ENCODE measurements at regions not wholly inside any gene's neighbourhood (a gene's known extent, or its start where the extent isn't known, plus 50 kb on each side); places are given as distances from the start of the nearest gene placed in this dataset.
A peak's percentile ranks its signal among the peaks of the same experiment; 100 is the strongest.
"Not testable (repeated sequence)": the region's sequence is repeated elsewhere in the genome, so short reads cannot be mapped to it uniquely, and the experiment has no call there.

GRCh38 chr15:26020871-26021270 lies 157.7 kb upstream of the ATP10A start:
- no peak for DNase-seq

GRCh38 chr15:26017665-26018064 lies 154.5 kb upstream of the ATP10A start:
- DNase-seq, result no peak

DNA sequence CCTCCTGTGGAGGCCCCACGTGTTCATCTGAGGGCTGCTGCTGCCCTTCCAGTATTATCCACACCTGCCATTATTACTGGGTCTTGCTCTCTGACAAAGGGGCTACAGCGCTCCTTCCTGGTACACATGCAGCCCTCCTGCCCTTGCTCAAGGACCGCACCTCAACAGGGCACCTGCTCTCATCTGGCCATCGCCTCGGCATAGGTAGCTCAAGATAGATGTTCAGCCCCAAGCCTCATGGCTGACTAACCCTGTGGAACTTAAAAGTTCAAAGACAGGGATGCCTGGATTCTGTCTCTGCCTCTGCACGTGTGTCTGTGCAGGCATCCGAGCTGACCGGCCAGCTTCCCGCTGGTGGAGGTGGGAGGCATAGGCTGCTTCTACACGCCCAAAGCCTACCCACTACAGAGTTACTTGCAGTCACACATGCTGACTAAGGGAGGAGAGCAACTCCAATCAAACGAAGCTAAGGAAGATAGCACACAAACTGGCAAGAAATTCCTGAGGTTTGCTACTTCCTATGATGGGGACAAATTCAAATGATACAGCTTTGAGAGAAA lies 152.5 kb upstream of the ATP10A start:
- DNase-seq, result no peak

- no peak for DNase-seq
These were observed 150.9 kb upstream of the ATP10A start for GRCh38 chr15:26013981-26014380.

GRCh38 chr15:26011916-26012315 lies 148.8 kb upstream of the ATP10A start:
- no peak for DNase-seq

- no peak for DNase-seq
These were observed 144.0 kb upstream of the ATP10A start for GRCh38 chr15:26007151-26007550.

- DNase-seq, result no peak
These were observed 138.1 kb upstream of the ATP10A start for GRCh38 chr15:26001201-26001600.

- no peak for DNase-seq
These were observed 130.4 kb upstream of the ATP10A start for GRCh38 chr15:25993506-25993905.

GRCh38 chr15:25990220-25990619 lies 127.1 kb upstream of the ATP10A start:
- no peak for DNase-seq

DNA sequence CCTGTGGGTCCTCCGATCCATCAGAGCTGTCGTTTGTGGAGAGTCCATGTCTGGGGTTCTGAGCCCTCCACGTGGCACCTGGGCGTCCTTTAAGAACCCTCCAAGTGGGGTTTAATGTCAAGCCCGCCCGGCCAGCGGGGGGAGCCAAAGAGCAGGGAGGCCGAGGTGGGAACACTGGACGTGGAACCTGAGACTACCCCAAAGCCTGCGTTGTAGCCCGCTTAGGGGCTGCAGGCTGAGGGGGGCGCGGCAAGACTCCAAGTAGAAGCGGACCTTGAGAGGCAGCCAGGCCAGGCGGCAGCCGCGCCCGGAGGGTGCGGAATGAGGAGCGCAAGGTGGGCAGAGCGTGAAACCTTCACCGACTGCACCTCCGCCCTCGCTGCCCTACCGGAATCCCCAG lies 126.2 kb upstream of the ATP10A start:
- DNase-seq, result no peak

GRCh38 chr15:25988716-25989115 lies 125.6 kb upstream of the ATP10A start:
- not testable (repeated sequence) for DNase-seq

DNA sequence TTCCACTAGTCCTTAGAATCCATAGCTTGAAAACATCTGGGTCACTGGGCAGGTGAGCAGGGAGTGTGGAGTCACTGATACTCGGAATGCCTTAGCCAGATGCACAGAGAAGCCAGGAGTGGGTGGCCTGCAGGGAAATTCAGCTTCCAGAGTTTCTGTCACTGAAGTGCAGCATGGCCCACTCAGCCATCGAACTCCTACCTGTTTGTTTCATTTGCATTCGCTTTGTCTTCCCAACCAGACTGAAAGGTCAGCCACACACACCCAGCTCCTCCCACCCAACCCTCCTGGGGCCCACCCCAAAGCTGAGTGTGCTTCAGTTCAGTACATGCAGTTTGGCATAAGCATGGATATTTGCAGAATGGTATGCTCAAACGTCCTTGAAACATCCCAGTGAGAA lies 124.5 kb upstream of the ATP10A start:
- no peak for DNase-seq

DNA sequence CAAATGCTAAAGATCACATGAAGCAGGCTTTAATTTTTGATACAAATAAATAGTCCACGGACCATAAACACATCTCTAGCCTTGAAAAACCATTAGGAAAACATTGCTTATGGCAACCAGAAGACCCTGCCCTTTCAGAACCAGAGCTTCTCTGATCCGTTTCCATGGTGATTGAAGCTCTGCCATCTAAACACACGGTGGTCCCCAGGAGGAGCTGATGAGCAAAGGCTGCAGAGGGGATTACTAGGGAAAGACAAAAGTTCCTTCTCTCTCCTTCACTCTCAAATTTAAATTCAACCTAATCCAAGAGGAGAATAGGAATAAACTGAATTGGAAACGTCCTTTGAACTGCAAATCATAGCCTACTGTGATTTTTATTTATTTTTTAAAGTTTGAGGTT lies 122.0 kb upstream of the ATP10A start:
- no peak for DNase-seq

DNA sequence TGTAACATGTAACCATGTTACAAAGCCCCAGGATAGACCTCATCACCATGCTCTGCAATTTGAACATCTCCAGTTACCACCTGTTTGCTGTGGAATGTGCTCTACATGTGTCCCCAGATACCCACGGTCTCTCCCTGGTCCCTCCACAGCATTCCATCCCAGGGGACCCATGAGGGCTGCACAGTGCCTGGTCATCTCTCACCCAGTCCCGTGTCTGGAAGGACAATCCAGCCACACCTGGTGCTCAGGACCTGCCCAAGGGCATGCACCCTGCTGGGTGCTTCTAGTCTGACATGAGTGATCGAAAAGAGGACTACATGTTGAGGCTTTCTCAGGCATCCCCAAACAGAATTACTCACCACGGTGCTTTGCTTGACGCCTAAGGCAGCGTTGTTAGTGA lies 119.6 kb upstream of the ATP10A start:
- DNase-seq, result no peak

DNA sequence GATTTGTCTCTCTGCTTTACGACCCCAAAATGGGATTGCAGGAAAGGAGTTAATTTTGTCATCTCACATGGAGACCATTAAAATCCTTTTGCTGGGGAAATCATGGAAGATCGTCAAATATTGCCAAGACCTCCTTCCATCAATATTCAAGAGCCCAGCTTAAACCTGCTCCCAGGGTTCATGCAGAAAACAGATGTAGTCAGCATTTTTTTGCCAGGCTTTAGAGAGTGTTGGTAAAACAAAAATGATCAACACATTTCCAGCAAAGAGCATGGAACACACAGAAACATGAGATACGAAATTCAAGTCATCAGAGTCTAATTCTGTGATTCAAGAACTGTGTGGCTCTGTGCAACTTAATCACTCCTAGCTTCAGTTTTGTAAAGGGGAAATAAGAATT lies 118.0 kb upstream of the ATP10A start:
- DNase-seq, result no peak

GRCh38 chr15:25972141-25972675 lies 109.1 kb upstream of the ATP10A start:
- no peak for DNase-seq

DNA sequence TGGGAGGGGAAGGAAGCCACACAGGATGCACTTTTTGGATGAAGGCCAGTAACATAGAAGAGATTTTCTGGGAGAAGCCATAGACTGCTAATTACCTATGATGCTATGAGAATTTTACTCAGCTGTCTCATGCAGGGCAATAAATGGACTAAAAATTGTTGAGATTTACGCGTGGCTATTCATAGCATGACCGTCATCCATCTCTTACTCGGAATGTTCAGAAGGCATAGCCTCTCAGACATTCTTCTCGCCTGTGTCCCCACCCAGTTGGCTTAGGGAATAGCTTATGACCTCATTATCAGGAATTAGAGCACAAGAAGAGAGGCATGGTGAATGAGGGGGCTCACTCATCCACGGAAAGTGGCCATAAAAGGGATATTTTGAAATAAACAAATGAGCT lies 107.9 kb upstream of the ATP10A start:
- peak; percentile 3 for DNase-seq

- no peak for DNase-seq
These were observed 106.8 kb upstream of the ATP10A start for GRCh38 chr15:25969886-25970285.

GRCh38 chr15:25967116-25967515 lies 104.0 kb upstream of the ATP10A start:
- DNase-seq, result peak; percentile 47

GRCh38 chr15:25965326-25965725 lies 102.2 kb upstream of the ATP10A start:
- no peak for DNase-seq

DNA sequence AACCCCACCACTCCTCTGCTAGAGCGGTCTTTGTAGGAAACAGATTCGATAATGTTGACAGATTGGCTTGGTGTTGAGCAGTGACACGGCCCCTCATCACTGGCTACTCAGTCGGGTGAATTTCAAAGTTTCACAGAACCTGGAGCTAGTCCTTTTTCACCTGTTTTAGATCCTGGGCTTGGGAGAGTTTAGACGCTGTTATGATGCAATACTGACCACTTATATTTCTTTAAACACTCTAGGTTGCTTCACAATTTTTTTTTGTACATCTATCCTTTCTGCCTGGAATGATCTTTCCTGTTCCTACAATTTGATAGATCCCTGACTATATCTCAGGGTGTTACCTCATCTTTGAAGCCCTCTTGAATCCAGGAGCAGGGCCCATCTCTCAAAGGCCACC lies 97.1 kb upstream of the ATP10A start:
- no peak for DNase-seq

GRCh38 chr15:25959100-25959499 lies 96.0 kb upstream of the ATP10A start:
- DNase-seq, result no peak

DNA sequence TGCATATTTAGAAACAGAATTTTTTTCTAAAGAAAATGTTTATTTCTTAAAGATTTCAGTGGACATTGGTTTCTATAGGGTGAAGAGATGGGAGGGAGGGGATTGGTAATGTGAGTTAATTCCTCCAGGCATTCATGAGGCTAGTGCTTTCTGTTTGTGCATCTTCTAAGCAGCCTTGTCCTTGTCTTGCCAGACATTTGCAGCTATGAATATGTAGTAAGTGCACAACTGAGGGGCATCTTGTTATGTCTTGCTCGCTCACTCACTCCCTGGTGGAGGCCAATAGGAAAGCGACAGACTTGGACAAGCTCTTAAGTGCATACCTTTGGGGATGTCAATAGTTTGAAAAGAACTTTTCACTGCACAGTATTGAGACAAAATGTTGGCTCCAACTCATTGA lies 92.5 kb upstream of the ATP10A start:
- no peak for DNase-seq

GRCh38 chr15:25954398-25954797 lies 91.3 kb upstream of the ATP10A start:
- DNase-seq, result no peak

DNA sequence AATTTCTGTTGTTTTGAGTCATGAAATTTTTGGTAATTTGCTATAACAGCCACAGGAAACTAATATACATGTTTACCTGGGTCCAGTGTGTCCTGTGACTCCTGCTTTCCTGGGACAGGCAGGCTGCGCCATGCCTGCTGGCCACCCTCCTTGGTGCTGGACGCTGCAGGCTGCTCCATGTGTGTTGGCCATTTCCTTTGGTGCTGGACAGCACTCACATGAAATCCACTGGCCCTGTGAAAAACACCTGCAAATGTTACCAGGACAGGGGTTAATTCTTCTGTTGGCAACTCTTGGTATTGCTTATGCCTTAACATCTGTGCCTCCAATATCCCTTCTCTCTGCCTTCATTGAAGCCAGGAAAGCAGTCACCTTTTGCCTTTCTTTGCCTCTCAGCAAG lies 86.9 kb upstream of the ATP10A start:
- no peak for DNase-seq

Measured in fibroblast of skin of scalp (primary cell).